H9 (cell line): ENCODE measurements at regions not wholly inside any gene's neighbourhood (a gene's known extent, or its start where the extent isn't known, plus 50 kb on each side); places are given as distances from the start of the nearest gene placed in this dataset.

ENCODE experiments used
- DNase-seq: peaks from one replicate; pipeline ENCODE4 v3.0.0-alpha.2; 2017
- H2AFZ ChIP-seq: one replicate; pipeline ENCODE4 v1.6.1; 2013; ENCODE audit warnings: mild to moderate bottlenecking, low read length, control low read depth, moderate library complexity
- H2AK5ac ChIP-seq: 2 replicates; pipeline ENCODE4 v1.6.1; 2013; ENCODE audit warnings: low read length, control low read depth, mixed read lengths; ENCODE audit not compliant: insufficient read length
- H2BK120ac ChIP-seq: one replicate; pipeline ENCODE4 v1.6.1; 2013; ENCODE audit warnings: low read depth, mild to moderate bottlenecking, low read length, control low read depth, inconsistent platforms; ENCODE audit not compliant: poor library complexity, severe bottlenecking
- H2BK12ac ChIP-seq: 2 replicates; pipeline ENCODE4 v1.6.1; 2013; ENCODE audit warnings: low read length, control low read depth, mixed read lengths, low read depth; ENCODE audit not compliant: insufficient read length
- H2BK15ac ChIP-seq: 2 replicates; pipeline ENCODE4 v1.6.1; 2013; ENCODE audit warnings: low read depth, low read length, control low read depth
- H2BK20ac ChIP-seq: one replicate; pipeline ENCODE4 v1.6.1; 2013; ENCODE audit warnings: low read depth, mild to moderate bottlenecking, low read length, control low read depth, inconsistent platforms; ENCODE audit not compliant: poor library complexity, severe bottlenecking
- H2BK5ac ChIP-seq: 2 replicates; pipeline ENCODE4 v1.6.1; 2013; ENCODE audit warnings: low read length, control low read depth, mixed read lengths; ENCODE audit not compliant: insufficient read length
- H3K14ac ChIP-seq: 2 replicates; pipeline ENCODE4 v1.6.1; 2013; ENCODE audit warnings: low read length, control low read depth; ENCODE audit not compliant: insufficient read depth
- H3K18ac ChIP-seq: 2 replicates; pipeline ENCODE4 v1.6.1; 2013; ENCODE audit warnings: low read depth, mild to moderate bottlenecking, mixed read lengths, low read length, control low read depth; ENCODE audit not compliant: insufficient read length
- H3K23ac ChIP-seq: 2 replicates; pipeline ENCODE4 v1.6.1; 2013; ENCODE audit warnings: low read length, control low read depth, mixed read lengths, low read depth; ENCODE audit not compliant: insufficient read length
- H3K23me2 ChIP-seq: 2 replicates; pipeline ENCODE4 v1.6.1; 2013; ENCODE audit warnings: low read depth, mild to moderate bottlenecking, mixed read lengths, low read length, control low read depth; ENCODE audit not compliant: insufficient read length, poor library complexity, severe bottlenecking
- H3K27ac ChIP-seq: 2 replicates; pipeline ENCODE4 v1.5.1; 2013; ENCODE audit warnings: low read length, control low read depth, mixed read lengths, low read depth; ENCODE audit not compliant: insufficient read length
- H3K27me3 ChIP-seq: 2 replicates; pipeline ENCODE4 v1.6.1; 2013; ENCODE audit warnings: low read length, control low read depth, inconsistent platforms; ENCODE audit not compliant: insufficient read depth
- H3K4ac ChIP-seq: 2 replicates; pipeline ENCODE4 v1.6.1; 2013; ENCODE audit warnings: low read depth, mild to moderate bottlenecking, control low read depth, inconsistent platforms, low read length, moderate library complexity
- H3K4me1 ChIP-seq: 2 replicates; pipeline ENCODE4 v1.6.1; 2013; ENCODE audit warnings: low read length, control low read depth, inconsistent platforms; ENCODE audit not compliant: insufficient read depth
- H3K4me2 ChIP-seq: 2 replicates; pipeline ENCODE4 v1.6.1; 2013; ENCODE audit warnings: low read length, control low read depth, mixed read lengths; ENCODE audit not compliant: insufficient read length, insufficient read depth
- H3K56ac ChIP-seq: 2 replicates; pipeline ENCODE4 v1.6.1; 2013; ENCODE audit warnings: low read depth, mild to moderate bottlenecking, mixed read lengths, low read length, control low read depth; ENCODE audit not compliant: insufficient read length
- H3K79me1 ChIP-seq: 2 replicates; pipeline ENCODE4 v1.6.1; 2013; ENCODE audit warnings: low read depth, mild to moderate bottlenecking, moderate library complexity, low read length, control low read depth, inconsistent platforms; ENCODE audit not compliant: insufficient read depth, poor library complexity, severe bottlenecking
- H3K79me2 ChIP-seq: 2 replicates; pipeline ENCODE4 v1.6.1; 2013; ENCODE audit warnings: low read length, control low read depth, inconsistent platforms; ENCODE audit not compliant: insufficient read depth
- H3K9ac ChIP-seq: 2 replicates; pipeline ENCODE4 v1.6.1; 2013; ENCODE audit warnings: low read length, control low read depth, mixed read lengths; ENCODE audit not compliant: insufficient read length; ENCODE audit errors: extremely low read depth
- H3K9me3 ChIP-seq: one replicate; pipeline ENCODE4 v1.6.1; 2013; ENCODE audit warnings: low read depth, low read length, inconsistent platforms; ENCODE audit not compliant: control insufficient read depth
- H3T11ph ChIP-seq: one replicate; pipeline ENCODE4 v1.6.1; 2013; ENCODE audit warnings: mild to moderate bottlenecking, low read length, control low read depth, inconsistent platforms
- H4K20me1 ChIP-seq: one replicate; pipeline ENCODE4 v1.6.1; 2013; ENCODE audit not compliant: control insufficient read depth, insufficient read length, insufficient read depth
- H4K5ac ChIP-seq: 2 replicates; pipeline ENCODE4 v1.6.1; 2013; ENCODE audit warnings: low read depth, mild to moderate bottlenecking, mixed read lengths, low read length, control low read depth; ENCODE audit not compliant: insufficient read length
- H4K8ac ChIP-seq: replicated peaks from 2 replicates; pipeline ENCODE4 v1.6.1; 2013; ENCODE audit warnings: low read length, control low read depth, mixed read lengths, low read depth; ENCODE audit not compliant: insufficient read length
- H4K91ac ChIP-seq: 2 replicates; pipeline ENCODE4 v1.6.1; 2013; ENCODE audit warnings: low read depth, mild to moderate bottlenecking, moderate library complexity, mixed read lengths, low read length, control low read depth; ENCODE audit not compliant: insufficient read length
- H3K27ac Mint-ChIP-seq, 3 experiments: 2 replicates in 2 of 3; 3 replicates in 1 of 3; pipeline ENCODE4 v1.8.0; 2020 to 2021; ENCODE audit warnings: mixed read lengths in 3 of 3, mild to moderate bottlenecking in 1 of 3, moderate library complexity in 1 of 3
- H3K27me3 Mint-ChIP-seq: 2 replicates; pipeline ENCODE4 v1.8.0; 2021; ENCODE audit warnings: low read depth, mild to moderate bottlenecking, moderate library complexity, mixed read lengths
- H3K36me3 Mint-ChIP-seq, 3 experiments: 2 replicates in 2 of 3; 3 replicates in 1 of 3; pipeline ENCODE4 v1.8.0; 2020 to 2021; ENCODE audit warnings: low read depth in 3 of 3, mixed read lengths in 3 of 3; ENCODE audit not compliant: insufficient read depth in 1 of 3
- H3K4me1 Mint-ChIP-seq, 2 experiments: 2 replicates each; pipeline ENCODE4 v1.8.0; 2020; ENCODE audit warnings: mixed read lengths in 2 of 2
- H3K4me3 Mint-ChIP-seq, 2 experiments: 2 replicates in 1 of 2; 3 replicates in 1 of 2; pipeline ENCODE4 v1.8.0; 2020 to 2021; ENCODE audit warnings: mild to moderate bottlenecking in 2 of 2, mixed read lengths in 2 of 2, moderate library complexity in 1 of 2
- H3K9me3 Mint-ChIP-seq, 2 experiments: 2 replicates in 1 of 2; 3 replicates in 1 of 2; pipeline ENCODE4 v1.8.0; 2020; ENCODE audit warnings: mild to moderate bottlenecking in 2 of 2, mixed read lengths in 2 of 2, moderate library complexity in 1 of 2
- CTCF ChIP-seq: fragments of 200-600 bp; sonication (generic); conservative IDR thresholded peaks from 3 replicates; pipeline ENCODE4 v1.8.0; 2021; ENCODE audit warnings: antibody characterized with exemption, mild to moderate bottlenecking
- WGBS: extraction: QIAGEN DNeasy Blood & Tissue Kit; methylation state at CpG from one replicate; pipeline ENCODE4 v1.1.7; 2013; ENCODE audit warnings: missing lambda C conversion rate, low lambda C conversion rate, mixed read lengths; ENCODE audit not compliant: insufficient read length; ENCODE audit errors: extremely low coverage; 5-methylcytosine and 5-hydroxymethylcytosine counted together

- no peaks in the 10 kb centered on the region for H3K27me3 ChIP-seq
- H3K4me2 ChIP-seq: no peak overlapping the region
- no peak overlapping the region for H4K91ac ChIP-seq
- Mint-ChIP-seq H3K4me1 (peaks cover 39 to 56% of the 10 kb centered on the region in 2 experiments), H3K27ac (no peak overlapping the region), H3K4me3 (no peak overlapping the region), H3K9me3 (peaks cover 6 to 9% of the 10 kb centered on the region in 2 experiments; a peak in 4 of 5 replicates), H3K36me3 (peaks cover 0 to 15% (median 0%) of the 10 kb centered on the region in 3 experiments; a peak in 3 of 7 replicates), H3K27me3 (no peaks in the 10 kb centered on the region)
- no peaks in the 10 kb centered on the region for H3K9me3 ChIP-seq
- no peaks in the 10 kb centered on the region for H3K23me2 ChIP-seq
- H3K79me2 ChIP-seq: no peaks in the 10 kb centered on the region
- H3K14ac ChIP-seq: no peak overlapping the region
- no peak overlapping the region for H2BK120ac ChIP-seq
- no peak for DNase-seq
- H3K4me1 ChIP-seq: peaks cover 11% of the 10 kb centered on the region
- H2BK20ac ChIP-seq: no peak overlapping the region
- no peak overlapping the region for H2BK12ac ChIP-seq
- H3K4ac ChIP-seq: no peak overlapping the region
- no peak overlapping the region for H2AFZ ChIP-seq
- peak; percentile 85 for TF ChIP-seq CTCF
- no CpG with 5 or more reads among the region's 2 CpGs for WGBS
- H2AK5ac ChIP-seq: no peak overlapping the region
- H2BK5ac ChIP-seq: no peak overlapping the region
- no peak overlapping the region for H2BK15ac ChIP-seq
- H4K5ac ChIP-seq: no peak overlapping the region
- no peak overlapping the region for H3K9ac ChIP-seq
- no peak overlapping the region for H3K56ac ChIP-seq
- H4K20me1 ChIP-seq: no peaks in the 10 kb centered on the region
- no peaks in the 10 kb centered on the region for H3K79me1 ChIP-seq
- H3K18ac ChIP-seq: no peak overlapping the region
- no peak overlapping the region for H3K27ac ChIP-seq
- no peak overlapping the region for H4K8ac ChIP-seq
- H3T11ph ChIP-seq: no peak overlapping the region
- no peak overlapping the region for H3K23ac ChIP-seq
These were observed 228.2 kb upstream of the TYRP1 start for GRCh38 chr9:12464910-12465512.
